Upper lobe of left lung (tissue), 6 donors: ENCODE measurements at regions not wholly inside any gene's neighbourhood (a gene's known extent, or its start where the extent isn't known, plus 50 kb on each side); places are given as distances from the start of the nearest gene placed in this dataset.

Experiments used
- ATAC-seq, 2 donors: fragments of 200-7000 bp; cut with Tn5 transposase; one replicate each; pipeline ENCODE4 v1.9.1; 2022; ENCODE audit warnings: mild to moderate bottlenecking in 2 of 2, moderate library complexity in 2 of 2; ENCODE audit not compliant: low FRiP score in 2 of 2
- DNase-seq, 2 donors: peaks; one replicate each; pipeline ENCODE4 v3.0.0-alpha.2; 2019 to 2020
- H3K27ac ChIP-seq, 4 donors: fragments of 200-600 bp; sonication (generic); one replicate each; pipeline ENCODE4 v1.5.1; 2016 to 2019
- H3K27me3 ChIP-seq, 4 donors: fragments of 200-600 bp; sonication (generic); one replicate each; pipeline ENCODE4 v1.5.1; 2017 to 2019
- H3K36me3 ChIP-seq, 4 donors: fragments of 200-600 bp; sonication (generic); one replicate each; pipeline ENCODE4 v1.5.1; 2016 to 2019
- H3K4me1 ChIP-seq, 4 donors: fragments of 200-600 bp; sonication (generic); one replicate each; pipeline ENCODE4 v1.5.1; 2018 to 2019
- H3K4me3 ChIP-seq, 4 donors: fragments of 200-600 bp; sonication (generic); one replicate each; pipeline ENCODE4 v1.5.1; 2017 to 2019; ENCODE audit warnings: mild to moderate bottlenecking in 2 of 4, moderate library complexity in 1 of 4
- H3K9me3 ChIP-seq, 4 donors: fragments of 200-600 bp; sonication (generic); one replicate each; pipeline ENCODE4 v1.5.1; 2018 to 2019
- EP300 ChIP-seq, 4 donors: sonication (generic); formaldehyde crosslinking; IDR thresholded peaks; one replicate each; pipeline ENCODE4 v1.5.1; 2017; ENCODE audit warnings: antibody characterized with exemption in 4 of 4, control low read depth in 2 of 4
- POLR2A ChIP-seq, 4 donors: fragments of 450-650 bp; IDR thresholded peaks; one replicate each; pipeline ENCODE4 v1.5.1; 2016 to 2017; ENCODE audit warnings: antibody characterized with exemption in 4 of 4, mild to moderate bottlenecking in 2 of 4
- POLR2AphosphoS5 ChIP-seq, 2 donors: sonication (generic); formaldehyde crosslinking; IDR thresholded peaks; one replicate each; pipeline ENCODE4 v1.5.1; 2017; ENCODE audit warnings: antibody characterized with exemption in 2 of 2
- WGBS, 2 donors: methylation state at CpG; one replicate each; pipeline ENCODE4 v1.1.5; 2017 to 2018; 5-methylcytosine and 5-hydroxymethylcytosine counted together
- TF ChIP-seq, protein P1 (sequence below), 6 experiments: fragments of 450-650 bp in 4 of 6; fragments of 200-600 bp in 2 of 6; sonication (generic) in 2 of 6; IDR thresholded peaks; one replicate each; pipeline ENCODE4 v1.5.1; 2016 to 2019; ENCODE audit warnings: antibody characterized with exemption in 6 of 6
- donor health status: DM: no; HTN: no; CAD: no; lungs with moderate emphysema.
- donor health status: DM: no; HTN: yes; CAD: no; lungs with severe emphysema.

DNA sequence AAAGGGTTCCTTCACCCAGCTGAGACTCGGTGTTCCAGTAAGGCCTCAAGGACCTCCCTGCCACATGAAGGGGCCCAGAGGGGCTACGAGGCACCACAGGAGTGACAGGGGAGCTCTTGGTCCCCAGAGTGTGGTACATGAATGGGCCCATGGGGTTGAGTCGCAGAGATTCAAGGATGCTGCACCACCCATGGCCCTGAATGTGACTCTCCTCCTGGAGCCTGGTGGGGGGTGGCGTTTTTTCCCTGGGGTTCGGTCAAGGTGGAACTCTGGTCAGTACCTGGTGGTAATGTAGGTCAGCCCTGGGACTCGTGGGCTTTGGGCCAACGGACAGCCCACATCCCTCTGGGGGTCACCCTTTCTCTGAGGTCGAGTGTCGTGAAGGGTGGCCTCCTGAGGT lies 204.0 kb downstream of the UBE3A start:
- no peaks in the 10 kb centered on the region for H3K27me3 ChIP-seq
- TF ChIP-seq POLR2AphosphoS5 (IDR thresholded peaks at IDR 0.05): no peak
- TF ChIP-seq POLR2A (IDR thresholded peaks at IDR 0.05): no peak
- TF ChIP-seq, protein P1, sequence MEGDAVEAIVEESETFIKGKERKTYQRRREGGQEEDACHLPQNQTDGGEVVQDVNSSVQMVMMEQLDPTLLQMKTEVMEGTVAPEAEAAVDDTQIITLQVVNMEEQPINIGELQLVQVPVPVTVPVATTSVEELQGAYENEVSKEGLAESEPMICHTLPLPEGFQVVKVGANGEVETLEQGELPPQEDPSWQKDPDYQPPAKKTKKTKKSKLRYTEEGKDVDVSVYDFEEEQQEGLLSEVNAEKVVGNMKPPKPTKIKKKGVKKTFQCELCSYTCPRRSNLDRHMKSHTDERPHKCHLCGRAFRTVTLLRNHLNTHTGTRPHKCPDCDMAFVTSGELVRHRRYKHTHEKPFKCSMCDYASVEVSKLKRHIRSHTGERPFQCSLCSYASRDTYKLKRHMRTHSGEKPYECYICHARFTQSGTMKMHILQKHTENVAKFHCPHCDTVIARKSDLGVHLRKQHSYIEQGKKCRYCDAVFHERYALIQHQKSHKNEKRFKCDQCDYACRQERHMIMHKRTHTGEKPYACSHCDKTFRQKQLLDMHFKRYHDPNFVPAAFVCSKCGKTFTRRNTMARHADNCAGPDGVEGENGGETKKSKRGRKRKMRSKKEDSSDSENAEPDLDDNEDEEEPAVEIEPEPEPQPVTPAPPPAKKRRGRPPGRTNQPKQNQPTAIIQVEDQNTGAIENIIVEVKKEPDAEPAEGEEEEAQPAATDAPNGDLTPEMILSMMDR (IDR thresholded peaks at IDR 0.05): no peak
- no peak for TF ChIP-seq EP300 (IDR thresholded peaks at IDR 0.05)
- H3K27ac ChIP-seq: no peak overlapping the region
- H3K36me3 ChIP-seq: no peaks in the 10 kb centered on the region
- H3K4me1 ChIP-seq: no peaks in the 10 kb centered on the region
- DNase-seq: no peak
- WGBS, 2 donors: 77 to 82% methylated on average over 9 of the region's 9 CpGs
- ATAC-seq: no peak
- H3K9me3 ChIP-seq: peaks cover 0 to 74% (median 3%) of the 10 kb centered on the region in 4 donors
- H3K4me3 ChIP-seq: no peak overlapping the region

DNA sequence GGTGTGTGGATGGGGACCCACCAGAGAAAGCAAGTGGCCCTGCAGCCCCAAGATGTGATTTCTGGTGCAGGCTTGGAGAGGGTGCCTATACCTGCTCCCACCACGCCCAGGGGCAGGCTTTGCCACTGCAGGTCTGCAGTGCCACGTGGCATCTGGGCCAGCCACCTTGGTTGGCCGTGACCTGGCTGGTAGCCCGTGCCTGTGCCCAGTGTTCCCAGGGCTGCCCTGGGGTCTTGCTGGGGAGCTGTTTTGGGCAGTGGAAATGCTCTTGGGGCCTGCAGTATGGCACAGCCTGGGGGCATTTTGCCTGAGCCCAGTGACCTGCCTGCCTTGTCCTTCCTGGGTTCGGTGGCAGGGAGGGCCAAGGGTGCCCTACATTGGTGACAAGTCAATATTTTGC lies 203.4 kb downstream of the UBE3A start:
- no peak overlapping the region for H3K4me3 ChIP-seq
- H3K27ac ChIP-seq: no peak overlapping the region
- TF ChIP-seq, protein P1 (IDR thresholded peaks at IDR 0.05): no peak
- TF ChIP-seq POLR2A (IDR thresholded peaks at IDR 0.05) (no peak), POLR2AphosphoS5 (IDR thresholded peaks at IDR 0.05) (no peak), EP300 (IDR thresholded peaks at IDR 0.05) (no peak)
- no peaks in the 10 kb centered on the region for H3K4me1 ChIP-seq
- WGBS, 2 donors: 78% methylated on average over 5 of the region's 5 CpGs; no CpG with 5 or more reads in 1 of the 2 donors
- H3K27me3 ChIP-seq: no peaks in the 10 kb centered on the region
- no peaks in the 10 kb centered on the region for H3K36me3 ChIP-seq
- no peak for DNase-seq
- H3K9me3 ChIP-seq: peaks cover 0 to 71% (median 3%) of the 10 kb centered on the region in 4 donors
- no peak for ATAC-seq

DNA sequence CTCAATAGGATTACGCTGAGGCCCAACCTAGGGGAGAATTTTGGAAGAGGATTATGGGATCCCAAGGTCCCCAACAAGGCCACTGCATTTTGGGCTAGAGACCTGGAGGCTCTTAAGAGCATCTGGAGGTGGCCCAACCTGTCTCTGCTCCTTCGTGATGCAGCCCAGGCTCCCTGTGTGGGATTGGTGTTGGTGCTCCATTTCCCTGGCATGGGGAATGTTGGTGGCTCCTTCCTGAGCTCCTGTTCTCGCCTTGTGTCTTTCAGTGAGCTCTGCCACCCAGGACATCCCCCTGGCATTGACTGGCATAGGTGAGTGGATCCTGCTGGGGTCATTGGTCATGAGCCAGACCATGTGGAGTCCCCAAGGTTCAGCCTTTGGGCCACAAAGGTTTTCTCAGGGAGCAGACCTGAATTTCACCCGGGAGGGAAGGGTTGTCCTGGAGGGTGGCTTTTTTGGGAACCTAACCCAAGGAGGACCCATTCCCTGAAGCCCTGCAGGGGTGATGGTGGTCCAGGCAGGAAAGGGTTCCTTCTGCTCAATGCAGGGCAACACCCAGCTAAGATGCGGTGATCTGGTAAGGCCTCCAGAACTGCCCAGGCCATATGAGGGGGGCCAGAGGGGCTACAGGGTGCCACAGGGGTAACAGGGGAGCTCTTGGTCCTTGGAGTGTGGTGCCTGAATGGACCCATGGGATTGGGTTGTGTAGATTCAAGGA lies 202.5 kb downstream of the UBE3A start:
- H3K4me3 ChIP-seq: no peak overlapping the region
- no peak overlapping the region for H3K27ac ChIP-seq
- TF ChIP-seq, protein P1 (IDR thresholded peaks at IDR 0.05): no peak
- TF ChIP-seq POLR2A (IDR thresholded peaks at IDR 0.05): no peak
- no peak for TF ChIP-seq EP300 (IDR thresholded peaks at IDR 0.05)
- TF ChIP-seq POLR2AphosphoS5 (IDR thresholded peaks at IDR 0.05): no peak
- H3K27me3 ChIP-seq: no peaks in the 10 kb centered on the region
- ATAC-seq (no peak), DNase-seq (no peak)
- H3K4me1 ChIP-seq: no peaks in the 10 kb centered on the region
- H3K36me3 ChIP-seq: no peaks in the 10 kb centered on the region
- 70 to 77% methylated on average over 3 to 5 of the region's 5 CpGs for WGBS, 2 donors
- H3K9me3 ChIP-seq: peaks cover 0 to 63% (median 3%) of the 10 kb centered on the region in 4 donors

DNA sequence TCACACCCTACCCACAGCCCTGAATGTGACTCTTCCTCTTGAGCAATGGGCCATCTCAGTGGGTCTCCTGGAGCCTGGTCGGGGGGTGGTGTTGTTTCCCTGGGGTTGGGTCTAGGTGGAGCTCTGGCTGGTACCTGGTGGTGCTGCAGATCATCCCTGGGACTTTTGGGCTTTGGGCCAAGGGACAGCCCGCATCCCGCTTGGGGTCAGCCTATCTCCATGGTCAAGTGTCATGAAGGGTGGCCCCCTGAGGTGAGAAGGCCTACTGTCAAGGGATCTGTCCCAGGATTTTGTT lies 202.0 kb downstream of the UBE3A start:
- no peak for TF ChIP-seq EP300 (IDR thresholded peaks at IDR 0.05)
- no peak for TF ChIP-seq POLR2AphosphoS5 (IDR thresholded peaks at IDR 0.05)
- TF ChIP-seq, protein P1 (IDR thresholded peaks at IDR 0.05): no peak
- TF ChIP-seq POLR2A (IDR thresholded peaks at IDR 0.05): no peak
- Histone ChIP-seq H3K27me3 (no peaks in the 10 kb centered on the region), H3K9me3 (peaks cover 0 to 59% (median 3%) of the 10 kb centered on the region in 4 donors), H3K4me3 (no peak overlapping the region), H3K27ac (no peak overlapping the region), H3K36me3 (no peaks in the 10 kb centered on the region), H3K4me1 (no peaks in the 10 kb centered on the region)
- WGBS, 2 donors: 93% methylated on average over 3 of the region's 3 CpGs; no CpG with 5 or more reads in 1 of the 2 donors
- DNase-seq: no peak
- no peak for ATAC-seq
